Body of pancreas (tissue), 4 donors: ENCODE measurements at regions not wholly inside any gene's neighbourhood (a gene's known extent, or its start where the extent isn't known, plus 50 kb on each side); places are given as distances from the start of the nearest gene placed in this dataset.

ENCODE experiments used
- POLR2A ChIP-seq, 3 donors: fragments of 450-650 bp; IDR thresholded peaks; one replicate each; pipeline ENCODE4 v1.6.1; 2016; ENCODE audit warnings: antibody characterized with exemption in 3 of 3, mild to moderate bottlenecking in 2 of 3
- TF ChIP-seq, protein P1 (sequence below), 7 experiments: fragments of 450-650 bp in 4 of 7; fragments of 200-600 bp in 3 of 7; sonication (generic) in 3 of 7; IDR thresholded peaks; one replicate each; pipeline ENCODE4 v1.5.1; 2016 to 2019; ENCODE audit warnings: antibody characterized with exemption in 7 of 7

DNA sequence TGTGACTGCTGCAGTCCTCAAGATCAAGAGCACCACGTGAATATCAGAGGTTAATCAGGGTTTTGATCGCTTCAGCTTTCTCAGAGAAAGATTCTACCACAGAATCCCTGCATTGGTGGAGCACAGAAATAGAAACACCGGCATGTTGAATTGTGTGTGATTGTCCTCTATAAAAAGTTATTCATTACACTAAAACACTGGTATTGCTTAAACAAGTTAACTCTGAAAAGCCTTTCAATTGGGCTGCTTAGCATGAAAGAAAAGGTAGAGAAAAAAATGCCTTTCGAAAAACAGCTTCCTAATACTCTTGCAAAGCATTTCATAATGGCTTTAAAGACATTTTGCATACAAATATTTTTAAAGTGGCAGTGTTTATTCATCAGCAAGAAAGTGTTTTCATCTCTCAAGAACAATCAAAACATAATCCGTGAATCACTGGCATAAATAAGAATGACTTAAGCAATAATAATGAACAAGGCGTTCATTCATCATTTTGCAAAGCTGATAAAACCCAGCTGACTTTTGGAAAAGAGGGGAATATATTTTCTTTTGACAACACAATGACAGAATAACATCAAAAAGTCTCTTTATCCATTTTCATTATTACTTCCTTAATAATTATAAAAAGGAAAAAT, 61.1 kb downstream of the HELT start:
- TF ChIP-seq, protein P1, sequence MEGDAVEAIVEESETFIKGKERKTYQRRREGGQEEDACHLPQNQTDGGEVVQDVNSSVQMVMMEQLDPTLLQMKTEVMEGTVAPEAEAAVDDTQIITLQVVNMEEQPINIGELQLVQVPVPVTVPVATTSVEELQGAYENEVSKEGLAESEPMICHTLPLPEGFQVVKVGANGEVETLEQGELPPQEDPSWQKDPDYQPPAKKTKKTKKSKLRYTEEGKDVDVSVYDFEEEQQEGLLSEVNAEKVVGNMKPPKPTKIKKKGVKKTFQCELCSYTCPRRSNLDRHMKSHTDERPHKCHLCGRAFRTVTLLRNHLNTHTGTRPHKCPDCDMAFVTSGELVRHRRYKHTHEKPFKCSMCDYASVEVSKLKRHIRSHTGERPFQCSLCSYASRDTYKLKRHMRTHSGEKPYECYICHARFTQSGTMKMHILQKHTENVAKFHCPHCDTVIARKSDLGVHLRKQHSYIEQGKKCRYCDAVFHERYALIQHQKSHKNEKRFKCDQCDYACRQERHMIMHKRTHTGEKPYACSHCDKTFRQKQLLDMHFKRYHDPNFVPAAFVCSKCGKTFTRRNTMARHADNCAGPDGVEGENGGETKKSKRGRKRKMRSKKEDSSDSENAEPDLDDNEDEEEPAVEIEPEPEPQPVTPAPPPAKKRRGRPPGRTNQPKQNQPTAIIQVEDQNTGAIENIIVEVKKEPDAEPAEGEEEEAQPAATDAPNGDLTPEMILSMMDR (IDR thresholded peaks at IDR 0.05), result no peak
- no peak for TF ChIP-seq POLR2A (IDR thresholded peaks at IDR 0.05)
